C4-2B (cell line): ENCODE measurements at regions not wholly inside any gene's neighbourhood (a gene's known extent, or its start where the extent isn't known, plus 50 kb on each side); places are given as distances from the start of the nearest gene placed in this dataset.
A peak's percentile ranks its signal among the peaks of the same experiment; 100 is the strongest.

ENCODE experiments used
- H3K27ac ChIP-seq: fragments of 450-650 bp; 2 replicates; pipeline ENCODE4 v1.5.1; 2017
- ZFX ChIP-seq: fragments of 450-650 bp; IDR thresholded peaks from 2 replicates; pipeline ENCODE4 v1.6.1; 2017
- TF ChIP-seq, protein P1 (sequence below): fragments of 450-650 bp; conservative IDR thresholded peaks from 2 replicates; pipeline ENCODE4 v1.5.1; 2017; ENCODE audit warnings: mild to moderate bottlenecking

DNA sequence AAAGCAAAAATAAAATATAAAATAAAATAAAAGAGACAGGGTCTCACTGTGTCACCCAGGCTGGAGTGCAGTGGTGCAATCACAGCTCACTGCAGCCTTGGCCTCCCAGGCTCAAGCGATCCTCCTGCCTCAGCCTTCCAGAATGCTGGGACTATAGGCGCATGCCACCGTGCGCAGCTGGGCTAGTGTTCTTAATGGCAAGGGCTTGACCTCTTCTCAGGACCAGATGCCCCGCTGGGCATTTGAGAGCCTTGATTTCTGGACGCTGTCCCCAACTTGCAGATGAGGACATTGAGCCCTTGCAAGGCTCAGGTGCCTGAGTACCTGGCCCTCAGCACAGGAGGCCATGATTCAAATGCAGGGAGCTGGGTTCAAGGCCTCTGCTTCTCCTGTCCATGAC lies 82.6 kb downstream of the DHCR7 start:
- H3K27ac ChIP-seq: no peak overlapping the region
- TF ChIP-seq ZFX: no peak
- TF ChIP-seq, protein P1, sequence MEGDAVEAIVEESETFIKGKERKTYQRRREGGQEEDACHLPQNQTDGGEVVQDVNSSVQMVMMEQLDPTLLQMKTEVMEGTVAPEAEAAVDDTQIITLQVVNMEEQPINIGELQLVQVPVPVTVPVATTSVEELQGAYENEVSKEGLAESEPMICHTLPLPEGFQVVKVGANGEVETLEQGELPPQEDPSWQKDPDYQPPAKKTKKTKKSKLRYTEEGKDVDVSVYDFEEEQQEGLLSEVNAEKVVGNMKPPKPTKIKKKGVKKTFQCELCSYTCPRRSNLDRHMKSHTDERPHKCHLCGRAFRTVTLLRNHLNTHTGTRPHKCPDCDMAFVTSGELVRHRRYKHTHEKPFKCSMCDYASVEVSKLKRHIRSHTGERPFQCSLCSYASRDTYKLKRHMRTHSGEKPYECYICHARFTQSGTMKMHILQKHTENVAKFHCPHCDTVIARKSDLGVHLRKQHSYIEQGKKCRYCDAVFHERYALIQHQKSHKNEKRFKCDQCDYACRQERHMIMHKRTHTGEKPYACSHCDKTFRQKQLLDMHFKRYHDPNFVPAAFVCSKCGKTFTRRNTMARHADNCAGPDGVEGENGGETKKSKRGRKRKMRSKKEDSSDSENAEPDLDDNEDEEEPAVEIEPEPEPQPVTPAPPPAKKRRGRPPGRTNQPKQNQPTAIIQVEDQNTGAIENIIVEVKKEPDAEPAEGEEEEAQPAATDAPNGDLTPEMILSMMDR: no peak

DNA sequence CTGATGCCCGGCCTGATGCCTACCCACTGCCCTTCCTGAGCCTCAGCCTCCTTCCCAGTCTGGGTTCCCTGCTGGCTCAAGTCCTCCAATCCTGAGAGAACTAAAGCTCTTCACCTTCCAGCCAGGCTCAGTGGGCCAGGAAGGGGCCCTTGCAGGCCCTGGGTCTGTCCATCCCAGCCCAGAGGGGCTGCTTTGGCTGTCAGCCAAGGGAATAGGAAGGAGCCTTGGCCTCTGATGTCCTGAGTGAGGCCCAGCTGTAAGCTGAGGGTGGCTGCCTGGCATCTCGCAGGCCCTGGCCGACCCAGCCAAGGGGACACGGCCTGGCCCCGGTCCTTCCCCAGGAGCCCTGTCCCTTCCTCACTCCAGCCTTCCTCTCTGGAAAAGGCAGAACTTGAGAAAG lies 83.4 kb downstream of the DHCR7 start:
- TF ChIP-seq, protein P1: no peak
- TF ChIP-seq ZFX: no peak

DNA sequence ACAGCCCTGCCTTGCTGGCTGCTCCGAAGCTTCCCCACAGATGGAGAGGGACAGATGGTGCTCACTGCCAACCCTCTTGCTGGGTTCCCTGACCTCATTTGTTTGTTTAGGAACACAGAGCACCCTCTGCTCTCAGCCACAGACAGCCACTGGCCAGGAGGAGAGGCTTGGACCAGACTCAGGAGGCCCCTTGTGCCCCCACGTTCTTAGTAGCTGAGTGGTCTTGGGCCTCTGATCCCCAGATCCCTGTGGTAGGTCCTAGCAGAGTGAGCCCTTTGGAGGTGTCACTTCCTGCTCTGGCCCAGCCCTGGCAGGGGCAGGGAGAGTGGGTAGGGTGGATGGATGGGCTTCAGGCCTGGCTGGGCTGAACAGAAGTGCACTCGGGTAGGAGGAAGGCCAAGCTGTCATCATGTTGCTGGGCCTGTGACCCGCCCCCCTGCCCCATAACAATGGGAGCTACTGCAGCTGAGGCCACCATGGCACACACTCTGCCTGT lies 84.0 kb downstream of the DHCR7 start:
- peak overlapping the region; percentile 8; the same call in 1 of the 2 replicates for H3K27ac ChIP-seq
- TF ChIP-seq ZFX: no peak
- TF ChIP-seq, protein P1: no peak

More for the DNA sequence above, 83.4 kb downstream of the DHCR7 start:
- peak overlapping the region; percentile 8; the same call in 1 of the 2 replicates for H3K27ac ChIP-seq

DNA sequence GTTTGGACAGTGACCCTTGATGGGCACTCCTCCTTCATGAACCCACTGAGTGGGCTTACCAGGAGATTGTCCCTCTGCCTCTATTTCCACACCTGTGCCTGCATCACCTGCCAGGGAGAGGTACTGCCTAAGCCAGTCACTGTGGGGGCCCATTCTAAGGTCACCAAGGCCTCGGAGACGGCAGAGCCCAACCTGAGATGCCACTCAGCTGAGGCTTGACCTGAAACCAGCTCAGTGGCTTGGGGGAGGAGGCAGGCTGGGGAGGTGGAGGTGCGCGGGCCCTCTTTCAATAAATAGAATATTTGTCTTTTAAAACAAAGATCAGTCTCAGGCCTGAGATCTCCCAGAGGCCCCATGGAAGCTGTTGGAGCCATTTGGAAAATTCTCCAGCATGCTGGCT lies 84.5 kb downstream of the DHCR7 start:
- TF ChIP-seq ZFX: no peak
- TF ChIP-seq, protein P1: no peak
- no peak overlapping the region for H3K27ac ChIP-seq

- TF ChIP-seq, protein P1: no peak
- no peak for TF ChIP-seq ZFX
- no peak overlapping the region for H3K27ac ChIP-seq
Observed at GRCh38 chr11:71358963-71359567, 89.1 kb downstream of the DHCR7 start.

DNA sequence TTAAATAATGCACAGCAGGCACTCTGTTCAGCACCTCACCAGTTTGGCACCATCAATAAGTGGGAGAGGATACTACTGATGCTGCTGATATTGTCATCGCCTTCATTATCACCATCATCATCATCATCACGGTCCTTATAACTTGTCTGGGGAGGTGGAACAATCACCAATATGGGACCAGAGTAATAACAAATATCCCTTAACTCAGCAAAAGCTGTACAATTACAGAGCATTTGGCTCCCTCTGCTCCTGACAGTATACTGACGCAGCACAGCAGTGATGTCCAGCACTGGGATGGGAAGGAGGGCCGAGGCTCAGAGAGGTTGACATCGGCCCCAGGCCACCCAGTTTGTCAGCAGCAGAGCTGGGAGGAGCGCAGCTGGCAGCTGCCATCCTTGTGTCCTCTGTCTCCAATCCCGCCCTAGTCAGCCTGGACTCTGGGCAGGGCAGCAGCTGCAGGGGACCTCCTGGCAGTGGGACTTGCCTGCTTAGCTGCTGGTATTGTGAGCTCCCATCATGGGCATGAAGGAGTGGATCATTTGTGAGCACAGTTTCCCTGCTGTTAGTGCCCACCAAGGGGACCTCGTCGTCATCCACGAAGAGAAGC lies 90.0 kb downstream of the DHCR7 start:
- TF ChIP-seq, protein P1: no peak
- TF ChIP-seq ZFX: no peak
- H3K27ac ChIP-seq: no peak overlapping the region

DNA sequence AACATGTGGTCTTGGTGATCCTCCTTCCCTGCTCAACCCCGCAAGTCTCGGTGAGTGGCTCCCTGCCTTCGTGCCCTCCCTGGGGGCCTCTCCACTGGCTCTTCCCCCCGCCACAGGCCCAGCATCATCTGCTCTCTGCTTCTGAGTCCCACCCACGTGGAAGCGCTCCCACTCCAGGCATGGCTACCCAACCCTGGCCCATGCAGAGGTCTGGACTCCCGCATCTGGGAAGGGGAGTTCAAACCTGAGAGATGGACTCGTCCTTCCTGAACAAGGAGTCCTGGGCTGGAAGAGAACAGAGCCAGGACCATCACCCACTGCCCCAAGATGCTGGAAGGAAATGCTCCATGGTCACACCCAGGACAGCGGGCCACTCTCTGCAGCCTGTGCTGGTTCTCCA lies 90.8 kb downstream of the DHCR7 start:
- TF ChIP-seq, protein P1: no peak
- TF ChIP-seq ZFX: no peak
- no peak overlapping the region for H3K27ac ChIP-seq
